A549 (cell line): ENCODE measurements at regions not wholly inside any gene's neighbourhood (a gene's known extent, or its start where the extent isn't known, plus 50 kb on each side); places are given as distances from the start of the nearest gene placed in this dataset.

ENCODE experiments used
- CHD2 ChIP-seq: fragments of 150-350 bp; IDR thresholded peaks from 2 replicates; pipeline ENCODE4 v1.6.1; 2014; ENCODE audit warnings: low read length; ENCODE audit not compliant: partially characterized antibody
- EP300 ChIP-seq, 2 experiments: fragments of >200 bp; sonication (Bioruptor Twin); formaldehyde crosslinking; IDR thresholded peaks; 2 replicates in 1 of 2; 3 replicates in 1 of 2; pipeline ENCODE4 v1.6.1; 2016 to 2017
- FOSL2 ChIP-seq, 2 experiments: fragments of 450-650 bp in 1 of 2; fragments of >200 bp in 1 of 2; sonication (Bioruptor Twin) in 1 of 2; formaldehyde crosslinking; IDR thresholded peaks; 2 replicates each; pipeline versions ENCODE4 v1.5.0 to v1.6.1; 2016 to 2020; ENCODE audit warnings: mild to moderate bottlenecking in 1 of 2, moderate library complexity in 1 of 2
- JUN ChIP-seq, 2 experiments: fragments of >200 bp; sonication (Bioruptor Twin); formaldehyde crosslinking; IDR thresholded peaks; 2 replicates in 1 of 2; 3 replicates in 1 of 2; pipeline ENCODE4 v1.6.1; 2016 to 2017
- JUNB ChIP-seq: fragments of >200 bp; sonication (Bioruptor Twin); formaldehyde crosslinking; IDR thresholded peaks from 2 replicates; pipeline ENCODE4 v1.6.1; 2016
- POLR2A ChIP-seq: IDR thresholded peaks from 2 replicates; pipeline ENCODE4 v1.6.1; 2012; ENCODE audit warnings: mild to moderate bottlenecking, low read length
- RARB ChIP-seq: fragments of 250-450 bp; sonication (Bioruptor Pico); IDR thresholded peaks from 2 replicates; pipeline ENCODE4 v1.8.0; 2021; ENCODE audit warnings: mild to moderate bottlenecking, moderate library complexity
- ZC3H11A ChIP-seq: fragments of 450-650 bp; IDR thresholded peaks from 2 replicates; pipeline ENCODE4 v1.6.1; 2014; ENCODE audit warnings: antibody characterized with exemption, mild to moderate bottlenecking
- ZFP36 ChIP-seq: fragments of 450-650 bp; IDR thresholded peaks from 2 replicates; pipeline ENCODE4 v1.6.1; 2014; ENCODE audit warnings: borderline replicate concordance; ENCODE audit not compliant: partially characterized antibody
- TF ChIP-seq, protein P1 (sequence below): fragments of >200 bp; sonication (Bioruptor Twin); formaldehyde crosslinking; IDR thresholded peaks from 3 replicates; pipeline ENCODE4 v1.5.1; 2016
- TF ChIP-seq, protein P2 (sequence below): fragments of 150-350 bp; IDR thresholded peaks from 2 replicates; pipeline ENCODE4 v1.6.1; 2014; ENCODE audit warnings: low read depth, mild to moderate bottlenecking, low read length
- TF ChIP-seq, protein P3 (sequence below): IDR thresholded peaks from 2 replicates; pipeline ENCODE4 v1.6.1; 2012

DNA sequence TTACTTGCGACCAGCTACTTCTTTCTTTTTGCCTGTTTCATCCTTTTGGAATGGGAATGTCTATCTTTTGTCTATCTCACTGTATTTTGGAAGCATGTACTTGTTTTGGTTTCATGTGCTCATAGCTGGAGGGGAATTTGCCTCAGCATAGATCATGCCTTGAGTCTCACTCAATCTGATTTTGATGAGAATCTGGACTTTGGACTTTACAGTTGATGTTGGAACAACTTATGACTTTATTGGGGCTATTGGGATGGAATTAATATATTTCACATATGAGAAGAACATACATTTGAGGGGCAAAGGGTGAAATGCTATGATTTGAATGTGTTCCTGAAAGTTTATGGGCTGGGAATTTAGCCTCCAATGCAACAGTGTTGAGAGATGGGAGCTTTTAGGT, 206.2 kb upstream of the DDI1 start:
- TF ChIP-seq, protein P1, sequence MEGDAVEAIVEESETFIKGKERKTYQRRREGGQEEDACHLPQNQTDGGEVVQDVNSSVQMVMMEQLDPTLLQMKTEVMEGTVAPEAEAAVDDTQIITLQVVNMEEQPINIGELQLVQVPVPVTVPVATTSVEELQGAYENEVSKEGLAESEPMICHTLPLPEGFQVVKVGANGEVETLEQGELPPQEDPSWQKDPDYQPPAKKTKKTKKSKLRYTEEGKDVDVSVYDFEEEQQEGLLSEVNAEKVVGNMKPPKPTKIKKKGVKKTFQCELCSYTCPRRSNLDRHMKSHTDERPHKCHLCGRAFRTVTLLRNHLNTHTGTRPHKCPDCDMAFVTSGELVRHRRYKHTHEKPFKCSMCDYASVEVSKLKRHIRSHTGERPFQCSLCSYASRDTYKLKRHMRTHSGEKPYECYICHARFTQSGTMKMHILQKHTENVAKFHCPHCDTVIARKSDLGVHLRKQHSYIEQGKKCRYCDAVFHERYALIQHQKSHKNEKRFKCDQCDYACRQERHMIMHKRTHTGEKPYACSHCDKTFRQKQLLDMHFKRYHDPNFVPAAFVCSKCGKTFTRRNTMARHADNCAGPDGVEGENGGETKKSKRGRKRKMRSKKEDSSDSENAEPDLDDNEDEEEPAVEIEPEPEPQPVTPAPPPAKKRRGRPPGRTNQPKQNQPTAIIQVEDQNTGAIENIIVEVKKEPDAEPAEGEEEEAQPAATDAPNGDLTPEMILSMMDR: no peak
- TF ChIP-seq ZFP36: no peak
- no peak for TF ChIP-seq JUN (IDR thresholded peaks at IDR 0.05)
- no peak for TF ChIP-seq JUNB
- TF ChIP-seq, protein P2, sequence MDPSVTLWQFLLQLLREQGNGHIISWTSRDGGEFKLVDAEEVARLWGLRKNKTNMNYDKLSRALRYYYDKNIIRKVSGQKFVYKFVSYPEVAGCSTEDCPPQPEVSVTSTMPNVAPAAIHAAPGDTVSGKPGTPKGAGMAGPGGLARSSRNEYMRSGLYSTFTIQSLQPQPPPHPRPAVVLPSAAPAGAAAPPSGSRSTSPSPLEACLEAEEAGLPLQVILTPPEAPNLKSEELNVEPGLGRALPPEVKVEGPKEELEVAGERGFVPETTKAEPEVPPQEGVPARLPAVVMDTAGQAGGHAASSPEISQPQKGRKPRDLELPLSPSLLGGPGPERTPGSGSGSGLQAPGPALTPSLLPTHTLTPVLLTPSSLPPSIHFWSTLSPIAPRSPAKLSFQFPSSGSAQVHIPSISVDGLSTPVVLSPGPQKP: no peak
- no peak for TF ChIP-seq FOSL2 (IDR thresholded peaks at IDR 0.05)
- no peak for TF ChIP-seq FOSL2 (CRISPR knock-in tag; IDR thresholded peaks at IDR 0.05)
- TF ChIP-seq, protein P3, sequence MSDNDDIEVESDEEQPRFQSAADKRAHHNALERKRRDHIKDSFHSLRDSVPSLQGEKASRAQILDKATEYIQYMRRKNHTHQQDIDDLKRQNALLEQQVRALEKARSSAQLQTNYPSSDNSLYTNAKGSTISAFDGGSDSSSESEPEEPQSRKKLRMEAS: no peak
- no peak for TF ChIP-seq EP300 (IDR thresholded peaks at IDR 0.05)
- TF ChIP-seq POLR2A: no peak
- TF ChIP-seq ZC3H11A: no peak
- TF ChIP-seq RARB (CRISPR knock-in tag): no peak
- TF ChIP-seq CHD2: no peak
